ENCODE measurements at regions not wholly inside any gene's neighbourhood (a gene's known extent, or its start where the extent isn't known, plus 50 kb on each side); places are given as distances from the start of the nearest gene placed in this dataset.

DNA sequence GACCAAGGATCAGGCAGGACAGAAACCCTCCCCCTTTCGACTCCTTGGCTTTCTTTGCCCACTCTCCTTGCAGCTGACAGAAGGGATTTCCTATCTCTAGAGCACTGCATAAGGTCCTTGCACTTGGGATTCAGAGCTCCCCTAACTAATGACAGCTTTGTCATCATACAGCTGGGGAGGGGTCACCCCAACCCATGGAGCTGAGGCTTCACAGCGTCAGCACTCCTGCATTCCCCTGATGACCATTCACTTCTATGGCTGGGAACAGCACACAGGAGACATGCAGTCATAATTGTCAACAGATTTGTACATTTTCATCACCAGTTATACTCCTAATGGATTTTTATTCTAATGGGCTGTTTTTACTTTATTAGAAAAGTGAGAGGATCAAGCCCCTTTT lies 161.7 kb upstream of the C1orf87 start:
- Histone ChIP-seq H3K36me3 (no peaks in the 10 kb centered on the region), H3K27me3 (no peaks in the 10 kb centered on the region), H3K27ac (no peak overlapping the region), H3K4me3 (no peak overlapping the region), H3K9me3 (no peaks in the 10 kb centered on the region), H3K4me1 (no peaks in the 10 kb centered on the region)
- TF ChIP-seq POLR2AphosphoS5 (IDR thresholded peaks at IDR 0.05), result no peak
- TF ChIP-seq EP300 (IDR thresholded peaks at IDR 0.05), result no peak
- TF ChIP-seq, protein P1, sequence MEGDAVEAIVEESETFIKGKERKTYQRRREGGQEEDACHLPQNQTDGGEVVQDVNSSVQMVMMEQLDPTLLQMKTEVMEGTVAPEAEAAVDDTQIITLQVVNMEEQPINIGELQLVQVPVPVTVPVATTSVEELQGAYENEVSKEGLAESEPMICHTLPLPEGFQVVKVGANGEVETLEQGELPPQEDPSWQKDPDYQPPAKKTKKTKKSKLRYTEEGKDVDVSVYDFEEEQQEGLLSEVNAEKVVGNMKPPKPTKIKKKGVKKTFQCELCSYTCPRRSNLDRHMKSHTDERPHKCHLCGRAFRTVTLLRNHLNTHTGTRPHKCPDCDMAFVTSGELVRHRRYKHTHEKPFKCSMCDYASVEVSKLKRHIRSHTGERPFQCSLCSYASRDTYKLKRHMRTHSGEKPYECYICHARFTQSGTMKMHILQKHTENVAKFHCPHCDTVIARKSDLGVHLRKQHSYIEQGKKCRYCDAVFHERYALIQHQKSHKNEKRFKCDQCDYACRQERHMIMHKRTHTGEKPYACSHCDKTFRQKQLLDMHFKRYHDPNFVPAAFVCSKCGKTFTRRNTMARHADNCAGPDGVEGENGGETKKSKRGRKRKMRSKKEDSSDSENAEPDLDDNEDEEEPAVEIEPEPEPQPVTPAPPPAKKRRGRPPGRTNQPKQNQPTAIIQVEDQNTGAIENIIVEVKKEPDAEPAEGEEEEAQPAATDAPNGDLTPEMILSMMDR (IDR thresholded peaks at IDR 0.05), result no peak
- no peak for TF ChIP-seq POLR2A (IDR thresholded peaks at IDR 0.05)
- no peak for DNase-seq (ENCODE audit: low spot score in 2 of 2)
- 63% methylated on average over 2 of the region's 2 CpGs for WGBS

DNA sequence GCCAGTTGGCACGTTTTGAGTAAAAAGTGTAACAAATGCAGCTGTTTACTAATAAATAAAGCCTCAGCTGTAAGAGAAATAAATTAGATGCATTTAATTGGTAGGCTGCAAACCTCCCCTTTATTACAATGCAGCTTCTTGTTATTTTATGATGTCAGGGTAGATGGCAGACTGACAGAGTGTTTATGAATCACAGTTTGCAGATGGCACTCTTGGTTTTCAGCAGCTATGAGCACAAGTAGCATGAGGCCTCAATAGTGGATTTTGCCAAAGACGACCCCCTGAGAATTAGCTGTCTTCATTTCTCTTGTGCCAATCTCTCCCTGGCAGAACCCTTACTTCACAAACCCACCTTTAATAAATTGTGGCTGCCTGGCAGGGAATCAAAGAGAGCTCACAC lies 161.2 kb upstream of the C1orf87 start:
- DNase-seq (ENCODE audit: low spot score in 2 of 2), result no peak
- TF ChIP-seq EP300 (IDR thresholded peaks at IDR 0.05), result no peak
- no peaks in the 10 kb centered on the region for H3K9me3 ChIP-seq
- H3K4me1 ChIP-seq, result no peaks in the 10 kb centered on the region
- WGBS, result 58% methylated on average over 2 of the region's 2 CpGs
- no peak overlapping the region for H3K27ac ChIP-seq
- no peak overlapping the region for H3K4me3 ChIP-seq
- no peaks in the 10 kb centered on the region for H3K36me3 ChIP-seq
- H3K27me3 ChIP-seq, result no peaks in the 10 kb centered on the region

DNA sequence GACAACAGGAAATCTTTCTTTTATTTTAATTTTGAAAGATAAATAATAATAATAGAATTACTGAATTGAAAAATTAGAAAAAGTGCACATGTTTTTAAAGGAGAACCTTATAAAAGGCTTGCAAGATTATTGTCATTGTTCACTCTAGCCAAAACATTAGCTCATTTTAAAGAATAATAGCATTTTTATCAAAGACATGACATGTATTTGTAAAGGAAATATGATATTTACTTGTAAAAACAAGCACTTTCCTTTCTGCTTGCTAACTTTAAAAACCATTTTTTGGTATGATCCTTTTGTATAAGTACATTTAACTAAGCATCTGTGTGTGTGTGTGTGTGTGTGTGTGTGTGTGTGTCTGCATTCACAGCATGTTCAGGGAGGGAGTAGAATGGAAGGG lies 156.3 kb upstream of the C1orf87 start:
- no peaks in the 10 kb centered on the region for H3K27me3 ChIP-seq
- H3K27ac ChIP-seq, result no peak overlapping the region
- TF ChIP-seq POLR2A (IDR thresholded peaks at IDR 0.05) (no peak), EP300 (IDR thresholded peaks at IDR 0.05) (no peak), POLR2AphosphoS5 (IDR thresholded peaks at IDR 0.05) (no peak)
- TF ChIP-seq, protein P1 (IDR thresholded peaks at IDR 0.05), result no peak
- H3K4me1 ChIP-seq, result no peaks in the 10 kb centered on the region
- no peak for DNase-seq (ENCODE audit: low spot score in 2 of 2)
- H3K4me3 ChIP-seq, result no peak overlapping the region
- no peaks in the 10 kb centered on the region for H3K9me3 ChIP-seq
- H3K36me3 ChIP-seq, result no peaks in the 10 kb centered on the region

DNA sequence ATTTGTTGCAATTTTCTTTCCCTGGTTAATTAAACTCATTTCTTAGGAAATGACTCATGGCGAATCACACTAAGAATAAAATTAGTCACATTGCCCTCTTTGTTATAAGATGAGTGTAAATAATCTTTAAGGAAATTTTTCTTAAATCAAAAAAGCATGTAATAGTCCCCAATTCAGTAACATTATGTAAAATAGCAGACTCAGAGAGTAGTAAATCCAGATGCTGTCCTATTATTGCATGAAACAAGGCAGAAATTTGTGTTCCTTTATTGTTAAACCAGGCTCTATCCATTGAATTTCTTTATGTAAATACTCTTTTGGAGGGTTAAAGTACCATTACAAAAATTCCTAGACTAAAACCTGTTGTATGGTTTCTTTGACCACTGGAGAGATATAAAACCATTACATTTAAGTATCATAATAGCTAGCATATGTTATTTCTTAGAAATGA lies 154.5 kb upstream of the C1orf87 start:
- no peaks in the 10 kb centered on the region for H3K36me3 ChIP-seq
- H3K27ac ChIP-seq, result no peak overlapping the region
- WGBS, result 57% methylated on average over 1 of the region's 1 CpG
- H3K4me3 ChIP-seq, result no peak overlapping the region
- H3K4me1 ChIP-seq, result no peaks in the 10 kb centered on the region
- DNase-seq (ENCODE audit: low spot score in 2 of 2), result no peak
- H3K27me3 ChIP-seq, result no peaks in the 10 kb centered on the region
- TF ChIP-seq EP300 (IDR thresholded peaks at IDR 0.05), result no peak
- no peaks in the 10 kb centered on the region for H3K9me3 ChIP-seq

DNA sequence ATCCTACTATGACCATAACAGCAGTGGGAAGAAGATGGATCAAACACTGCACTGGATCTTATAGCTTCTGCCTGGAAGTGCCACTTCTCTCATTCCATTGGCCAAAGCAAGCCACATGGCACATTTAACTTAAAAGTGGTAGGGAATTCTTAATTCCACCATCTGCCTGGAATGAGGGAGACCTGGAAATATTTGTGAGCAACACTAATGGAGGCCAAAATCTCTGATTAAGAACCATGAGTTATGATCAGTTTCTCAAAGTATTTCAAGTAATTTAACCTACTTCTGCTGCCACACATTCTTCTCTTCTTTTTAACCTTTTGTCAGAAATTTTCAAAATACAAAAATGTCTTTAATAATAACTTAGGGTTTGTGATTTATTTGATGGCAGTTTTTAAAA lies 154.0 kb upstream of the C1orf87 start:
- DNase-seq (ENCODE audit: low spot score in 2 of 2), result no peak
- H3K4me3 ChIP-seq, result no peak overlapping the region
- H3K4me1 ChIP-seq, result no peaks in the 10 kb centered on the region
- no peaks in the 10 kb centered on the region for H3K9me3 ChIP-seq
- TF ChIP-seq POLR2AphosphoS5 (IDR thresholded peaks at IDR 0.05) (no peak), EP300 (IDR thresholded peaks at IDR 0.05) (no peak), POLR2A (IDR thresholded peaks at IDR 0.05) (no peak)
- TF ChIP-seq, protein P1 (IDR thresholded peaks at IDR 0.05), result no peak
- no peak overlapping the region for H3K27ac ChIP-seq
- H3K36me3 ChIP-seq, result no peaks in the 10 kb centered on the region
- no peaks in the 10 kb centered on the region for H3K27me3 ChIP-seq

DNA sequence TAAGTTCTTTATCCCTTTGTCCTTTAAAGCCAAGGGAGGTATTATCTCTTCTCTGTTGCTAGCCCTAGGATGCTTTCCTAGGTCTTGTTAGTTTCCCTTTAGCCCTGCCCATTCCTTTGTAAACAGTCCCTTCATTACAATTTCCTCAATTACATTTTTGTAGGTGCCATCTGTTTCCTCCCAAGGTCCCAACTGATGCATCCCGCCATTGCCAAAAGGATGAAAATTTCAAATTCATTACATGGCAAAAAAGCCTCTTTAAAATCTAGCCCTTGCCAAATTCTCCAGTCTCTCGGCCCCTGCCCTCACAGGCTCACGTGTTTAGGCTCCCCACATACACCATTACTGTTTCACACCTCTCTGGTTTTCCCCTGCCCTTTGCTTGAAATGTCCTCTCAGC lies 151.9 kb upstream of the C1orf87 start:
- H3K4me1 ChIP-seq, result no peaks in the 10 kb centered on the region
- WGBS, result 78% methylated on average over 3 of the region's 3 CpGs
- H3K27me3 ChIP-seq, result no peaks in the 10 kb centered on the region
- no peak overlapping the region for H3K27ac ChIP-seq
- DNase-seq (ENCODE audit: low spot score in 2 of 2), result no peak
- no peaks in the 10 kb centered on the region for H3K9me3 ChIP-seq
- TF ChIP-seq POLR2AphosphoS5 (IDR thresholded peaks at IDR 0.05) (no peak), POLR2A (IDR thresholded peaks at IDR 0.05) (no peak), EP300 (IDR thresholded peaks at IDR 0.05) (no peak)
- TF ChIP-seq, protein P1 (IDR thresholded peaks at IDR 0.05), result no peak
- no peaks in the 10 kb centered on the region for H3K36me3 ChIP-seq
- H3K4me3 ChIP-seq, result no peak overlapping the region

All from suprapubic skin (tissue), 4 donors.